ENCODE measurements at regions not wholly inside any gene's neighbourhood (a gene's known extent, or its start where the extent isn't known, plus 50 kb on each side); places are given as distances from the start of the nearest gene placed in this dataset.
"Not testable (repeated sequence)": the region's sequence is repeated elsewhere in the genome, so short reads cannot be mapped to it uniquely, and the experiment has no call there.

GRCh38 chr9:110029429-110029955 is 178.5 kb downstream of the C9orf152 start:
- DNase-seq, result no peak

- DNase-seq, result no peak
Measured at GRCh38 chr9:110029956-110030480, 177.9 kb downstream of the C9orf152 start.

GRCh38 chr9:110030632-110031031 is 177.3 kb downstream of the C9orf152 start:
- DNase-seq, result no peak

- DNase-seq, result no peak
Measured at GRCh38 chr9:110031511-110032173, 176.3 kb downstream of the C9orf152 start.

- DNase-seq, result not testable (repeated sequence)
Measured at GRCh38 chr9:110032532-110032931, 175.4 kb downstream of the C9orf152 start.

- DNase-seq, result no peak
Measured at GRCh38 chr9:110033869-110034268, 174.1 kb downstream of the C9orf152 start.

GRCh38 chr9:110036286-110036685 is 171.7 kb downstream of the C9orf152 start:
- no peak for DNase-seq

- DNase-seq, result no peak
Measured at GRCh38 chr9:110040788-110041187, 167.2 kb downstream of the C9orf152 start.

GRCh38 chr9:110041452-110041851 is 166.5 kb downstream of the C9orf152 start:
- DNase-seq, result no peak

GRCh38 chr9:110047232-110047954 is 160.6 kb downstream of the C9orf152 start:
- no peak for DNase-seq

GRCh38 chr9:110047955-110048402 is 160.0 kb downstream of the C9orf152 start:
- DNase-seq, result peak; percentile 19

GRCh38 chr9:110048403-110048975 is 159.5 kb downstream of the C9orf152 start:
- DNase-seq, result peak; percentile 50

GRCh38 chr9:110048976-110049698 is 158.8 kb downstream of the C9orf152 start:
- DNase-seq, result no peak

- DNase-seq, result no peak
Measured at GRCh38 chr9:110049699-110050450, 158.1 kb downstream of the C9orf152 start.

- DNase-seq, result no peak
Measured at GRCh38 chr9:110050925-110051355, 157.0 kb downstream of the C9orf152 start.

- DNase-seq, result no peak
Measured at GRCh38 chr9:110056062-110056461, 151.9 kb downstream of the C9orf152 start.

- DNase-seq, result peak; percentile 24
Measured at GRCh38 chr9:110058304-110058953, 149.5 kb downstream of the C9orf152 start.

- DNase-seq, result no peak
Measured at GRCh38 chr9:110059461-110059860, 148.5 kb downstream of the C9orf152 start.

GRCh38 chr9:110064803-110065202 is 143.2 kb downstream of the C9orf152 start:
- DNase-seq, result no peak

GRCh38 chr9:110065532-110065931 is 142.4 kb downstream of the C9orf152 start:
- DNase-seq, result no peak

- no peak for DNase-seq
Measured at GRCh38 chr9:110066929-110067716, 140.8 kb downstream of the C9orf152 start.
